ENCODE measurements at regions not wholly inside any gene's neighbourhood (a gene's known extent, or its start where the extent isn't known, plus 50 kb on each side); places are given as distances from the start of the nearest gene placed in this dataset.

GRCh38 chr3:104596551-104596950, 770.2 kb upstream of the ALCAM start:
- H3K4me3 ChIP-seq (ENCODE audit: low read length) = no peak overlapping the region
- H3K27me3 ChIP-seq (ENCODE audit: control insufficient read depth, insufficient read depth, low read length) = no peaks in the 10 kb centered on the region
- WGBS (ENCODE audit: insufficient coverage, low lambda C conversion rate) = no CpG with 5 or more reads among the region's 2 CpGs
- H3K27ac ChIP-seq (ENCODE audit: low read length) = no peak overlapping the region
- no peaks in the 10 kb centered on the region for H3K4me1 ChIP-seq (ENCODE audit: control insufficient read depth, insufficient read depth, low read length)
- H3K9me3 ChIP-seq (ENCODE audit: control insufficient read depth, low read depth, low read length) = no peaks in the 10 kb centered on the region
- H3K36me3 ChIP-seq (ENCODE audit: control insufficient read depth, insufficient read depth, low read length) = no peaks in the 10 kb centered on the region
- peak; percentile 5 to 12 for DNase-seq

GRCh38 chr3:104598848-104599511, 767.7 kb upstream of the ALCAM start:
- Histone ChIP-seq H3K27ac (ENCODE audit: low read length) (no peak overlapping the region), H3K36me3 (ENCODE audit: control insufficient read depth, insufficient read depth, low read length) (no peaks in the 10 kb centered on the region)
- no peak for DNase-seq

GRCh38 chr3:104604326-104605010, 762.2 kb upstream of the ALCAM start:
- DNase-seq = no peak
- no peak overlapping the region for H3K4me3 ChIP-seq (ENCODE audit: low read length)
- H3K9me3 ChIP-seq (ENCODE audit: control insufficient read depth, low read depth, low read length) = no peaks in the 10 kb centered on the region
- WGBS (ENCODE audit: insufficient coverage, low lambda C conversion rate) = 60% methylated on average over 2 of the region's 3 CpGs
- no peaks in the 10 kb centered on the region for H3K27me3 ChIP-seq (ENCODE audit: control insufficient read depth, insufficient read depth, low read length)
- H3K27ac ChIP-seq (ENCODE audit: low read length) = no peak overlapping the region
- H3K36me3 ChIP-seq (ENCODE audit: control insufficient read depth, insufficient read depth, low read length) = no peaks in the 10 kb centered on the region
- H3K4me1 ChIP-seq (ENCODE audit: control insufficient read depth, insufficient read depth, low read length) = no peaks in the 10 kb centered on the region

More at GRCh38 chr3:104598848-104599511, 767.7 kb upstream of the ALCAM start:
- no peaks in the 10 kb centered on the region for H3K4me1 ChIP-seq (ENCODE audit: control insufficient read depth, insufficient read depth, low read length)
- H3K27me3 ChIP-seq (ENCODE audit: control insufficient read depth, insufficient read depth, low read length) = no peaks in the 10 kb centered on the region
- H3K4me3 ChIP-seq (ENCODE audit: low read length) = no peak overlapping the region
- WGBS (ENCODE audit: insufficient coverage, low lambda C conversion rate) = no CpG with 5 or more reads among the region's 6 CpGs
- no peaks in the 10 kb centered on the region for H3K9me3 ChIP-seq (ENCODE audit: control insufficient read depth, low read depth, low read length)

- H3K4me3 ChIP-seq (ENCODE audit: low read length) = no peak overlapping the region
- no peaks in the 10 kb centered on the region for H3K9me3 ChIP-seq (ENCODE audit: control insufficient read depth, low read depth, low read length)
- H3K27me3 ChIP-seq (ENCODE audit: control insufficient read depth, insufficient read depth, low read length) = no peaks in the 10 kb centered on the region
- no peaks in the 10 kb centered on the region for H3K4me1 ChIP-seq (ENCODE audit: control insufficient read depth, insufficient read depth, low read length)
- WGBS (ENCODE audit: insufficient coverage, low lambda C conversion rate) = no CpG with 5 or more reads among the region's 2 CpGs
- no peaks in the 10 kb centered on the region for H3K36me3 ChIP-seq (ENCODE audit: control insufficient read depth, insufficient read depth, low read length)
- no peak overlapping the region for H3K27ac ChIP-seq (ENCODE audit: low read length)
- no peak for DNase-seq
Measured at GRCh38 chr3:104606812-104607211, 759.9 kb upstream of the ALCAM start.

- DNase-seq = no peak
- Histone ChIP-seq H3K27me3 (ENCODE audit: control insufficient read depth, insufficient read depth, low read length) (no peaks in the 10 kb centered on the region), H3K27ac (ENCODE audit: low read length) (no peak overlapping the region), H3K4me1 (ENCODE audit: control insufficient read depth, insufficient read depth, low read length) (no peaks in the 10 kb centered on the region), H3K36me3 (ENCODE audit: control insufficient read depth, insufficient read depth, low read length) (no peaks in the 10 kb centered on the region), H3K4me3 (ENCODE audit: low read length) (no peak overlapping the region), H3K9me3 (ENCODE audit: control insufficient read depth, low read depth, low read length) (no peaks in the 10 kb centered on the region)
- WGBS (ENCODE audit: insufficient coverage, low lambda C conversion rate) = 64% methylated on average over 2 of the region's 4 CpGs
Measured at GRCh38 chr3:104610730-104611652, 755.7 kb upstream of the ALCAM start.

- H3K27me3 ChIP-seq (ENCODE audit: control insufficient read depth, insufficient read depth, low read length) = no peaks in the 10 kb centered on the region
- no peak overlapping the region for H3K27ac ChIP-seq (ENCODE audit: low read length)
- H3K4me1 ChIP-seq (ENCODE audit: control insufficient read depth, insufficient read depth, low read length) = no peaks in the 10 kb centered on the region
- no peak for DNase-seq
- no peak overlapping the region for H3K4me3 ChIP-seq (ENCODE audit: low read length)
- no peaks in the 10 kb centered on the region for H3K9me3 ChIP-seq (ENCODE audit: control insufficient read depth, low read depth, low read length)
- no peaks in the 10 kb centered on the region for H3K36me3 ChIP-seq (ENCODE audit: control insufficient read depth, insufficient read depth, low read length)
Measured at GRCh38 chr3:104612218-104612617, 754.5 kb upstream of the ALCAM start.

- no peaks in the 10 kb centered on the region for H3K9me3 ChIP-seq (ENCODE audit: control insufficient read depth, low read depth, low read length)
- H3K36me3 ChIP-seq (ENCODE audit: control insufficient read depth, insufficient read depth, low read length) = no peaks in the 10 kb centered on the region
- no peak overlapping the region for H3K27ac ChIP-seq (ENCODE audit: low read length)
- DNase-seq = no peak
- H3K27me3 ChIP-seq (ENCODE audit: control insufficient read depth, insufficient read depth, low read length) = no peaks in the 10 kb centered on the region
- no CpG with 5 or more reads among the region's 2 CpGs for WGBS (ENCODE audit: insufficient coverage, low lambda C conversion rate)
- H3K4me3 ChIP-seq (ENCODE audit: low read length) = no peak overlapping the region
- H3K4me1 ChIP-seq (ENCODE audit: control insufficient read depth, insufficient read depth, low read length) = no peaks in the 10 kb centered on the region
Measured at GRCh38 chr3:104614564-104614963, 752.1 kb upstream of the ALCAM start.

GRCh38 chr3:104628185-104628789, 738.4 kb upstream of the ALCAM start:
- no peak overlapping the region for H3K4me3 ChIP-seq (ENCODE audit: low read length)
- no peaks in the 10 kb centered on the region for H3K27me3 ChIP-seq (ENCODE audit: control insufficient read depth, insufficient read depth, low read length)
- peak; percentile 2 to 5 for DNase-seq
- WGBS (ENCODE audit: insufficient coverage, low lambda C conversion rate) = 60% methylated on average over 1 of the region's 6 CpGs
- no peaks in the 10 kb centered on the region for H3K4me1 ChIP-seq (ENCODE audit: control insufficient read depth, insufficient read depth, low read length)
- H3K36me3 ChIP-seq (ENCODE audit: control insufficient read depth, insufficient read depth, low read length) = no peaks in the 10 kb centered on the region
- H3K9me3 ChIP-seq (ENCODE audit: control insufficient read depth, low read depth, low read length) = no peaks in the 10 kb centered on the region
- H3K27ac ChIP-seq (ENCODE audit: low read length) = no peak overlapping the region

GRCh38 chr3:104629038-104629437, 737.7 kb upstream of the ALCAM start:
- H3K36me3 ChIP-seq (ENCODE audit: control insufficient read depth, insufficient read depth, low read length) = no peaks in the 10 kb centered on the region
- WGBS (ENCODE audit: insufficient coverage, low lambda C conversion rate) = 100% methylated on average over 1 of the region's 1 CpG
- no peaks in the 10 kb centered on the region for H3K4me1 ChIP-seq (ENCODE audit: control insufficient read depth, insufficient read depth, low read length)

GRCh38 chr3:104631254-104631653, 735.5 kb upstream of the ALCAM start:
- WGBS (ENCODE audit: insufficient coverage, low lambda C conversion rate) = no CpG with 5 or more reads among the region's 2 CpGs
- no peaks in the 10 kb centered on the region for H3K36me3 ChIP-seq (ENCODE audit: control insufficient read depth, insufficient read depth, low read length)
- no peak overlapping the region for H3K27ac ChIP-seq (ENCODE audit: low read length)
- H3K4me3 ChIP-seq (ENCODE audit: low read length) = no peak overlapping the region
- no peaks in the 10 kb centered on the region for H3K27me3 ChIP-seq (ENCODE audit: control insufficient read depth, insufficient read depth, low read length)
- H3K9me3 ChIP-seq (ENCODE audit: control insufficient read depth, low read depth, low read length) = no peaks in the 10 kb centered on the region
- DNase-seq = no peak
- no peaks in the 10 kb centered on the region for H3K4me1 ChIP-seq (ENCODE audit: control insufficient read depth, insufficient read depth, low read length)

More at GRCh38 chr3:104629038-104629437, 737.7 kb upstream of the ALCAM start:
- no peaks in the 10 kb centered on the region for H3K9me3 ChIP-seq (ENCODE audit: control insufficient read depth, low read depth, low read length)
- no peak for DNase-seq
- H3K27me3 ChIP-seq (ENCODE audit: control insufficient read depth, insufficient read depth, low read length) = no peaks in the 10 kb centered on the region
- H3K4me3 ChIP-seq (ENCODE audit: low read length) = no peak overlapping the region
- H3K27ac ChIP-seq (ENCODE audit: low read length) = no peak overlapping the region
